CD4-positive, alpha-beta memory T cell (primary cell): ENCODE measurements at regions not wholly inside any gene's neighbourhood (a gene's known extent, or its start where the extent isn't known, plus 50 kb on each side); places are given as distances from the start of the nearest gene placed in this dataset.
"Not testable (repeated sequence)": the region's sequence is repeated elsewhere in the genome, so short reads cannot be mapped to it uniquely, and the experiment has no call there.

Experiments
- CTCF ChIA-PET: fragments of 350-600 bp; sonication (Branson Sonifier 250); formaldehyde crosslinking; loops from one replicate; lab custom pipeline; 2021; ENCODE audit warnings: inconsistent platforms; ENCODE audit not compliant: partially characterized antibody; lab: Charles Lee
- POLR2A ChIA-PET: fragments of 350-600 bp; sonication (Branson Sonifier 250); formaldehyde crosslinking; loops from one replicate; lab custom pipeline; 2021; ENCODE audit not compliant: partially characterized antibody; lab: Charles Lee
- DNase-seq, 5 donors: peaks; one replicate each; pipeline versions ENCODE4 v3.0.0 to v3.0.0-alpha.2; 2020 to 2022; ENCODE audit warnings: mixed read lengths in 1 of 5
- H3K27ac ChIP-seq: one replicate; pipeline ENCODE4 v1.7.0; 2013; ENCODE audit warnings: low read depth, low read length
- H3K27me3 ChIP-seq: 2 replicates; pipeline ENCODE4 v1.7.0; 2013; ENCODE audit warnings: mild to moderate bottlenecking, low read length, moderate library complexity; ENCODE audit not compliant: insufficient read depth
- H3K36me3 ChIP-seq: 2 replicates; pipeline ENCODE4 v1.7.0; 2013; ENCODE audit warnings: mild to moderate bottlenecking, low read length, moderate library complexity; ENCODE audit not compliant: insufficient read depth
- H3K4me1 ChIP-seq: 2 replicates; pipeline ENCODE4 v1.7.0; 2013; ENCODE audit warnings: mild to moderate bottlenecking, low read length, moderate library complexity; ENCODE audit not compliant: insufficient read depth
- H3K4me3 ChIP-seq, 2 donors: one replicate each; pipeline ENCODE4 v1.7.0; 2013; ENCODE audit warnings: low read length in 2 of 2, mild to moderate bottlenecking in 1 of 2
- H3K9me3 ChIP-seq, 2 donors: one replicate each; pipeline ENCODE4 v1.7.0; 2013; ENCODE audit warnings: low read length in 2 of 2, control low read depth in 1 of 2; ENCODE audit not compliant: control insufficient read depth in 1 of 2
- H3K27ac Mint-ChIP-seq, 7 donors: one replicate each; pipeline ENCODE4 v1.8.0; 2020 to 2021; ENCODE audit warnings: mixed read lengths in 7 of 7, mild to moderate bottlenecking in 6 of 7, inconsistent platforms in 3 of 7, moderate library complexity in 3 of 7
- H3K27me3 Mint-ChIP-seq, 2 donors: one replicate each; pipeline ENCODE4 v1.8.0; 2020 to 2021; ENCODE audit warnings: mixed read lengths in 2 of 2
- H3K36me3 Mint-ChIP-seq, 2 donors: one replicate each; pipeline ENCODE4 v1.8.0; 2020 to 2021; ENCODE audit warnings: mixed read lengths in 2 of 2, inconsistent platforms in 1 of 2, mild to moderate bottlenecking in 1 of 2
- H3K4me1 Mint-ChIP-seq, 4 donors: one replicate each; pipeline ENCODE4 v1.8.0; 2020 to 2021; ENCODE audit warnings: mixed read lengths in 4 of 4, mild to moderate bottlenecking in 1 of 4
- H3K4me3 Mint-ChIP-seq, 8 donors: one replicate each; pipeline ENCODE4 v1.8.0; 2020 to 2021; ENCODE audit warnings: mixed read lengths in 8 of 8, mild to moderate bottlenecking in 7 of 8, moderate library complexity in 6 of 8, inconsistent platforms in 3 of 8
- H3K9me3 Mint-ChIP-seq, 8 donors: one replicate each; pipeline ENCODE4 v1.8.0; 2020 to 2021; ENCODE audit warnings: mixed read lengths in 8 of 8, mild to moderate bottlenecking in 5 of 8, inconsistent platforms in 3 of 8, moderate library complexity in 1 of 8
- intact Hi-C: fragments of 100-400 bp; cut with micrococcal nuclease; formaldehyde crosslinking; loops from one replicate; pipeline ENCODE4 v1.15.1; 2023

DNA sequence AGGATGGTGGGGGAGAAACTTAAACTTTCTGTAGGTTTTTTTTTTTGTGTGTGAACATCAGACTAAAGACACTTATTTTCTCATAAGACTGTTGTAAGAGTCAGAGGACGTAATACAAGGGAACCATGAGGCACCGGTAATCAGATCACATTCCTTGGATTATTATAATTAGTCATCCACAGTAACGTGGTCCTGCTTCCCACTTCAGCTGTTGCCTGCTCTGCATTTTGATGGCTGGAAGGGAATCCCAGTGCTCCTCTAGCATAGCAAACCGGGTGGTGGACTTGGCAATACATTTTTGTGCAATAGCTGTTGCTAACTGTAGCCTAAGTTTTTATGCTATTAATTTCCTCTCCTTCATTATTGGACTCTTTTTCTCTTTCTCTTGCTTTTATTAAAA is 294.8 kb downstream of the NR2F2 start:
- no peaks in the 10 kb centered on the region for H3K36me3 Mint-ChIP-seq
- no peak for DNase-seq
- H3K4me1 Mint-ChIP-seq: no peaks in the 10 kb centered on the region
- Histone ChIP-seq H3K27ac (no peak overlapping the region), H3K27me3 (no peaks in the 10 kb centered on the region), H3K4me1 (no peaks in the 10 kb centered on the region), H3K36me3 (no peaks in the 10 kb centered on the region), H3K9me3 (no peaks in the 10 kb centered on the region), H3K4me3 (no peak overlapping the region)
- H3K27me3 Mint-ChIP-seq: no peaks in the 10 kb centered on the region
- POLR2A ChIA-PET: no interaction called here
- no peaks in the 10 kb centered on the region for H3K9me3 Mint-ChIP-seq
- intact Hi-C loops: no loop called here
- CTCF ChIA-PET: no interaction called here
- no peak overlapping the region for H3K27ac Mint-ChIP-seq
- no peak overlapping the region for H3K4me3 Mint-ChIP-seq

DNA sequence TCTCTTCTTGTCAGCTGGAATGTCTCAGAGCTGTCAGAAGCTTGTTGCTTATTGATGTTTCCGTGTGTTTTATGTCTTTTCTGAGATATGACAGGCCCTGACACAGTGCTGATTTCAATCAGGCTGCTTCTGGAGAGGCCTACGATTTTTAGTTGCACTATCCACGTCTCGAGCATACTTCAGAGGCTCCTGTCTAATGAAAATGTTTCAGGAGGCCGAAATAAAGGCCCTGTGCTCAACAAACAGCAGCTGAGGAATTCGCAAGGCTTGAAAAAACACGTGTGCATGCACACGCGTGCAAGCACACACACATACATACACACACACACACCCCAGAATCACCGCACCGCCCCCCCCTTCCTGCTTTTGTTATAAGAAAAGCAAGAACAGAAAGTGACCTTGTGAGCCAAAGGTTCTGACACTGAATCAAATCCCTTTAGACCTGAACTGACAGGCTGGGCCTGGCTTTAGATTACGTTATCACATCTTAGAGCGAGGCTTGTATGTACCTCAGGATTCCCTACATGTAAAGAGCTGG is 296.6 kb downstream of the NR2F2 start:
- no peaks in the 10 kb centered on the region for H3K4me1 ChIP-seq
- no peaks in the 10 kb centered on the region for H3K9me3 ChIP-seq
- Mint-ChIP-seq H3K36me3 (no peaks in the 10 kb centered on the region), H3K27me3 (no peaks in the 10 kb centered on the region), H3K4me3 (no peak overlapping the region), H3K27ac (no peak overlapping the region), H3K4me1 (no peaks in the 10 kb centered on the region), H3K9me3 (peaks cover 0 to 1% (median 0%) of the 10 kb centered on the region in 8 donors)
- no peak overlapping the region for H3K4me3 ChIP-seq
- H3K27ac ChIP-seq: no peak overlapping the region
- CTCF ChIA-PET: no interaction called here
- H3K27me3 ChIP-seq: no peaks in the 10 kb centered on the region
- intact Hi-C loops: no loop called here
- POLR2A ChIA-PET: no interaction called here
- no peaks in the 10 kb centered on the region for H3K36me3 ChIP-seq
- no peak for DNase-seq

DNA sequence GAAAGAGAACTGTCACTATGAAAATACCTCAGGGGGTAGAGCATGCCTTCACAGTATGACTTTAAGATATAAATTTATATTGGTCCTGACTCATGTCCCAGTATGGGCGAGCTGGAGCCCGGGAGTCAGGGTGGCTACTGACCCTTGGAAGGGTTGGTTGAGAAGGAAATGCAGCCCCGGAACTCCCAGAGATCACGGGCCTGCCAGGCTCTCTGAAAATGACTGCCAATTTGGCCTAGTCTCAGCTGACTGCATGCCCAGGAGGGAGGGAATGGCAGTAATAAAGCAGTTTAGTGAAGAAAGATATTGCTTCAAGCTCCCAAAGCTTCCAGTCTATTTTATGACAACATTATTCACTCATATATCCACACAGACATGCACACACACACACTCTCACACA is 299.0 kb downstream of the NR2F2 start:
- CTCF ChIA-PET: no interaction called here
- Mint-ChIP-seq H3K36me3 (no peaks in the 10 kb centered on the region), H3K9me3 (peaks cover 0 to 4% (median 0%) of the 10 kb centered on the region in 8 donors), H3K4me1 (no peaks in the 10 kb centered on the region), H3K27me3 (no peaks in the 10 kb centered on the region), H3K4me3 (no peak overlapping the region), H3K27ac (no peak overlapping the region)
- H3K27ac ChIP-seq: no peak overlapping the region
- DNase-seq: no peak
- no peaks in the 10 kb centered on the region for H3K4me1 ChIP-seq
- H3K9me3 ChIP-seq: no peaks in the 10 kb centered on the region
- POLR2A ChIA-PET: no interaction called here
- no peaks in the 10 kb centered on the region for H3K27me3 ChIP-seq
- no peaks in the 10 kb centered on the region for H3K36me3 ChIP-seq
- intact Hi-C loops: no loop called here
- no peak overlapping the region for H3K4me3 ChIP-seq

DNA sequence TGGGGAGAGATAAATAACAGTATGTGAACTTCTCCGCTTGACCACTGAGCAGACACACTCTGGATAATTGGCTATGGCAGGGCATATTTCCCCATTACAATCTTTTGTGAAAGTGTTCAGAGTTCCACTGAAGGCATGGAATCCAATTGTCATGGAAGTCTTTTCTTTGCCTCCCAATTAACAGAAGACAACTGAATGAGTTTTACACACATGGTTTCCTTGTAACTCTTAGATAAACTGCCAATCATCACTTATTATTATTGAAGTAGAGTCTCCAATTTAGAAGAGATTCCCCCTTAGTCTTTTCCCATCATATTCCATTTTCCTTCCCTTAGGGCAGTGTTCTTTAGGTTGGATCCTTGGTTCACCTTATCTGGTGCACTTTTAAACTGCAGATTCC is 308.3 kb downstream of the NR2F2 start:
- Histone ChIP-seq H3K9me3 (no peaks in the 10 kb centered on the region), H3K27ac (no peak overlapping the region), H3K4me3 (no peak overlapping the region), H3K4me1 (no peaks in the 10 kb centered on the region), H3K27me3 (no peaks in the 10 kb centered on the region), H3K36me3 (no peaks in the 10 kb centered on the region)
- ChIA-PET CTCF (no interaction called here), POLR2A (no interaction called here)
- no peak for DNase-seq
- H3K36me3 Mint-ChIP-seq: no peaks in the 10 kb centered on the region
- no peaks in the 10 kb centered on the region for H3K4me1 Mint-ChIP-seq
- no peaks in the 10 kb centered on the region for H3K27me3 Mint-ChIP-seq
- H3K27ac Mint-ChIP-seq: no peak overlapping the region
- peaks cover 2 to 16% (median 3%) of the 10 kb centered on the region in 8 donors for H3K9me3 Mint-ChIP-seq
- intact Hi-C loops: no loop called here
- H3K4me3 Mint-ChIP-seq: no peak overlapping the region

GRCh38 chr15:96645796-96646195 is 315.3 kb downstream of the NR2F2 start:
- H3K4me1 Mint-ChIP-seq: no peaks in the 10 kb centered on the region
- intact Hi-C loops: no loop called here
- H3K9me3 Mint-ChIP-seq: peaks cover 3 to 12% (median 6%) of the 10 kb centered on the region in 8 donors
- Histone ChIP-seq H3K4me1 (no peaks in the 10 kb centered on the region), H3K27me3 (no peaks in the 10 kb centered on the region), H3K27ac (no peak overlapping the region), H3K4me3 (no peak overlapping the region), H3K36me3 (no peaks in the 10 kb centered on the region), H3K9me3 (no peaks in the 10 kb centered on the region)
- H3K27ac Mint-ChIP-seq: no peak overlapping the region
- H3K36me3 Mint-ChIP-seq: no peaks in the 10 kb centered on the region
- DNase-seq: no peak
- CTCF ChIA-PET: no interaction called here
- H3K27me3 Mint-ChIP-seq: no peaks in the 10 kb centered on the region
- H3K4me3 Mint-ChIP-seq: no peak overlapping the region
- POLR2A ChIA-PET: no interaction called here

GRCh38 chr15:96648866-96649265 is 318.4 kb downstream of the NR2F2 start:
- Histone ChIP-seq H3K9me3 (no peaks in the 10 kb centered on the region), H3K36me3 (no peaks in the 10 kb centered on the region), H3K4me1 (no peaks in the 10 kb centered on the region), H3K27ac (no peak overlapping the region), H3K27me3 (no peaks in the 10 kb centered on the region), H3K4me3 (no peak overlapping the region)
- Mint-ChIP-seq H3K4me3 (no peak overlapping the region), H3K27ac (no peak overlapping the region), H3K9me3 (peaks cover 0 to 10% (median 6%) of the 10 kb centered on the region in 8 donors), H3K27me3 (no peaks in the 10 kb centered on the region), H3K4me1 (no peaks in the 10 kb centered on the region), H3K36me3 (no peaks in the 10 kb centered on the region)
- ChIA-PET POLR2A (no interaction called here), CTCF (no interaction called here)
- no peak for DNase-seq
- intact Hi-C loops: no loop called here

- H3K27ac ChIP-seq: no peak overlapping the region
- intact Hi-C loops: no loop called here
- ChIA-PET POLR2A (no interaction called here), CTCF (no interaction called here)
- peaks cover 0 to 18% (median 5%) of the 10 kb centered on the region in 8 donors for H3K9me3 Mint-ChIP-seq
- DNase-seq: no peak
- H3K4me1 ChIP-seq: no peaks in the 10 kb centered on the region
- H3K36me3 ChIP-seq: no peaks in the 10 kb centered on the region
- no peaks in the 10 kb centered on the region for H3K27me3 ChIP-seq
- H3K9me3 ChIP-seq: no peaks in the 10 kb centered on the region
- H3K27me3 Mint-ChIP-seq: no peaks in the 10 kb centered on the region
- H3K4me1 Mint-ChIP-seq: no peaks in the 10 kb centered on the region
- no peak overlapping the region for H3K27ac Mint-ChIP-seq
- no peak overlapping the region for H3K4me3 ChIP-seq
- no peak overlapping the region for H3K4me3 Mint-ChIP-seq
- H3K36me3 Mint-ChIP-seq: no peaks in the 10 kb centered on the region
Measured at GRCh38 chr15:96657096-96657495, 326.6 kb downstream of the NR2F2 start.

- H3K4me3 ChIP-seq, H3K27me3 Mint-ChIP-seq, CTCF ChIA-PET, H3K36me3 Mint-ChIP-seq, H3K4me1 Mint-ChIP-seq, intact Hi-C loops, H3K27me3 ChIP-seq, H3K4me1 ChIP-seq, POLR2A ChIA-PET, H3K36me3 ChIP-seq, H3K27ac ChIP-seq, H3K4me3 Mint-ChIP-seq, H3K9me3 ChIP-seq, DNase-seq: not testable (repeated sequence)
- peak overlapping the region in 1 of 7 donors; percentile 20 for H3K27ac Mint-ChIP-seq
- H3K9me3 Mint-ChIP-seq: peaks cover 0 to 18% (median 12%) of the 10 kb centered on the region in 8 donors
Measured at GRCh38 chr15:96666979-96667378, 336.5 kb downstream of the NR2F2 start.
